ENCODE measurements at regions not wholly inside any gene's neighbourhood (a gene's known extent, or its start where the extent isn't known, plus 50 kb on each side); places are given as distances from the start of the nearest gene placed in this dataset.

GRCh38 chrX:4668802-4669536, 955.5 kb upstream of the PRKX start:
- Histone ChIP-seq H3K9me3 (no peaks in the 10 kb centered on the region), H3K4me1 (no peaks in the 10 kb centered on the region), H3K4me3 (no peak overlapping the region), H3K36me3 (no peaks in the 10 kb centered on the region), H3K27ac (no peak overlapping the region), H3K27me3 (no peaks in the 10 kb centered on the region)
- 66 to 75% methylated on average over 7 of the region's 7 CpGs for WGBS, 2 donors
- intact Hi-C loops (cut with DNase I) = no loop called here
- TF ChIP-seq, protein P1, sequence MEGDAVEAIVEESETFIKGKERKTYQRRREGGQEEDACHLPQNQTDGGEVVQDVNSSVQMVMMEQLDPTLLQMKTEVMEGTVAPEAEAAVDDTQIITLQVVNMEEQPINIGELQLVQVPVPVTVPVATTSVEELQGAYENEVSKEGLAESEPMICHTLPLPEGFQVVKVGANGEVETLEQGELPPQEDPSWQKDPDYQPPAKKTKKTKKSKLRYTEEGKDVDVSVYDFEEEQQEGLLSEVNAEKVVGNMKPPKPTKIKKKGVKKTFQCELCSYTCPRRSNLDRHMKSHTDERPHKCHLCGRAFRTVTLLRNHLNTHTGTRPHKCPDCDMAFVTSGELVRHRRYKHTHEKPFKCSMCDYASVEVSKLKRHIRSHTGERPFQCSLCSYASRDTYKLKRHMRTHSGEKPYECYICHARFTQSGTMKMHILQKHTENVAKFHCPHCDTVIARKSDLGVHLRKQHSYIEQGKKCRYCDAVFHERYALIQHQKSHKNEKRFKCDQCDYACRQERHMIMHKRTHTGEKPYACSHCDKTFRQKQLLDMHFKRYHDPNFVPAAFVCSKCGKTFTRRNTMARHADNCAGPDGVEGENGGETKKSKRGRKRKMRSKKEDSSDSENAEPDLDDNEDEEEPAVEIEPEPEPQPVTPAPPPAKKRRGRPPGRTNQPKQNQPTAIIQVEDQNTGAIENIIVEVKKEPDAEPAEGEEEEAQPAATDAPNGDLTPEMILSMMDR (IDR thresholded peaks at IDR 0.05) = no peak
- no peak for TF ChIP-seq POLR2A (IDR thresholded peaks at IDR 0.05)
- TF ChIP-seq EP300 (IDR thresholded peaks at IDR 0.05) = no peak
- no peak for TF ChIP-seq POLR2AphosphoS5 (IDR thresholded peaks at IDR 0.05)
- DNase-seq = no peak

GRCh38 chrX:4663085-4663484, 949.6 kb upstream of the PRKX start:
- Histone ChIP-seq H3K4me3 (no peak overlapping the region), H3K36me3 (no peaks in the 10 kb centered on the region), H3K4me1 (no peaks in the 10 kb centered on the region), H3K9me3 (no peaks in the 10 kb centered on the region), H3K27ac (no peak overlapping the region), H3K27me3 (no peaks in the 10 kb centered on the region)
- TF ChIP-seq POLR2A (IDR thresholded peaks at IDR 0.05) (no peak), POLR2AphosphoS5 (IDR thresholded peaks at IDR 0.05) (no peak), EP300 (IDR thresholded peaks at IDR 0.05) (no peak)
- TF ChIP-seq, protein P1 (IDR thresholded peaks at IDR 0.05) = no peak
- 58 to 77% methylated on average over 3 of the region's 3 CpGs for WGBS, 2 donors
- intact Hi-C loops (cut with DNase I) = no loop called here
- no peak for DNase-seq

- Histone ChIP-seq H3K27ac (no peak overlapping the region), H3K36me3 (no peaks in the 10 kb centered on the region), H3K9me3 (no peaks in the 10 kb centered on the region), H3K27me3 (no peaks in the 10 kb centered on the region), H3K4me1 (no peaks in the 10 kb centered on the region), H3K4me3 (no peak overlapping the region)
- WGBS, 2 donors = 70 to 82% methylated on average over 5 of the region's 5 CpGs
- DNase-seq = no peak
- TF ChIP-seq POLR2A (IDR thresholded peaks at IDR 0.05) = no peak
- TF ChIP-seq EP300 (IDR thresholded peaks at IDR 0.05) = no peak
- TF ChIP-seq POLR2AphosphoS5 (IDR thresholded peaks at IDR 0.05) = no peak
- TF ChIP-seq, protein P1 (IDR thresholded peaks at IDR 0.05) = no peak
- intact Hi-C loops (cut with DNase I) = no loop called here
These were observed 948.3 kb upstream of the PRKX start for GRCh38 chrX:4661771-4662170.

GRCh38 chrX:4656419-4656818, 943.0 kb upstream of the PRKX start:
- intact Hi-C loops (cut with DNase I) = no loop called here
- no peaks in the 10 kb centered on the region for H3K27me3 ChIP-seq
- no peak overlapping the region for H3K27ac ChIP-seq
- 50 to 68% methylated on average over 6 of the region's 6 CpGs for WGBS, 2 donors
- no peak for DNase-seq
- no peaks in the 10 kb centered on the region for H3K9me3 ChIP-seq
- H3K36me3 ChIP-seq = no peaks in the 10 kb centered on the region
- no peak overlapping the region for H3K4me3 ChIP-seq
- TF ChIP-seq EP300 (IDR thresholded peaks at IDR 0.05) = no peak
- no peaks in the 10 kb centered on the region for H3K4me1 ChIP-seq

GRCh38 chrX:4655743-4656142, 942.3 kb upstream of the PRKX start:
- Histone ChIP-seq H3K4me3 (no peak overlapping the region), H3K9me3 (no peaks in the 10 kb centered on the region), H3K27ac (no peak overlapping the region), H3K36me3 (no peaks in the 10 kb centered on the region), H3K4me1 (no peaks in the 10 kb centered on the region), H3K27me3 (no peaks in the 10 kb centered on the region)
- TF ChIP-seq EP300 (IDR thresholded peaks at IDR 0.05) = no peak
- TF ChIP-seq, protein P1 (IDR thresholded peaks at IDR 0.05) = no peak
- TF ChIP-seq POLR2AphosphoS5 (IDR thresholded peaks at IDR 0.05) = no peak
- TF ChIP-seq POLR2A (IDR thresholded peaks at IDR 0.05) = no peak
- DNase-seq = no peak
- 55 to 72% methylated on average over 4 of the region's 4 CpGs for WGBS, 2 donors
- intact Hi-C loops (cut with DNase I) = no loop called here

Measured in sigmoid colon (tissue), 6 donors.